ENCODE measurements at regions not wholly inside any gene's neighbourhood (a gene's known extent, or its start where the extent isn't known, plus 50 kb on each side); places are given as distances from the start of the nearest gene placed in this dataset.

- no peak for TF ChIP-seq CTCF (IDR thresholded peaks at IDR 0.05; ENCODE audit: unreplicated experiment)
- no peaks in the 10 kb centered on the region for H3K4me1 Mint-ChIP-seq (ENCODE audit: low read depth)
- no peak overlapping the region for H3K4me3 Mint-ChIP-seq (ENCODE audit: low read depth)
- H3K27ac Mint-ChIP-seq = no peak overlapping the region
- DNase-seq (ENCODE audit: low spot score, unreplicated experiment) = no peak
- H3K36me3 Mint-ChIP-seq (ENCODE audit: insufficient read depth) = no peaks in the 10 kb centered on the region
- no peaks in the 10 kb centered on the region for H3K9me3 Mint-ChIP-seq (ENCODE audit: low read depth)
- H3K27me3 Mint-ChIP-seq = no peaks in the 10 kb centered on the region
These were observed 338.0 kb downstream of the TMX3 start for GRCh38 chr18:68376926-68377325.

- H3K27me3 Mint-ChIP-seq = no peaks in the 10 kb centered on the region
- TF ChIP-seq CTCF (IDR thresholded peaks at IDR 0.05; ENCODE audit: unreplicated experiment) = no peak
- H3K27ac Mint-ChIP-seq = no peak overlapping the region
- no peaks in the 10 kb centered on the region for H3K36me3 Mint-ChIP-seq (ENCODE audit: insufficient read depth)
- no peak overlapping the region for H3K4me3 Mint-ChIP-seq (ENCODE audit: low read depth)
- no peak for DNase-seq (ENCODE audit: low spot score, unreplicated experiment)
- peaks cover 13% of the 10 kb centered on the region for H3K9me3 Mint-ChIP-seq (ENCODE audit: low read depth)
- peaks cover 1% of the 10 kb centered on the region for H3K4me1 Mint-ChIP-seq (ENCODE audit: low read depth)
These were observed 352.0 kb downstream of the TMX3 start for GRCh38 chr18:68362907-68363306.

- Mint-ChIP-seq H3K4me1 (ENCODE audit: low read depth) (no peaks in the 10 kb centered on the region), H3K9me3 (ENCODE audit: low read depth) (peaks cover 36% of the 10 kb centered on the region), H3K27me3 (no peaks in the 10 kb centered on the region), H3K36me3 (ENCODE audit: insufficient read depth) (no peaks in the 10 kb centered on the region), H3K4me3 (ENCODE audit: low read depth) (no peak overlapping the region), H3K27ac (no peak overlapping the region)
- no peak for TF ChIP-seq CTCF (IDR thresholded peaks at IDR 0.05; ENCODE audit: unreplicated experiment)
- DNase-seq (ENCODE audit: low spot score, unreplicated experiment) = no peak
These were observed 359.3 kb downstream of the TMX3 start for GRCh38 chr18:68355637-68356036.

GRCh38 chr18:68354176-68354575 is 360.7 kb downstream of the TMX3 start:
- H3K4me1 Mint-ChIP-seq (ENCODE audit: low read depth) = no peaks in the 10 kb centered on the region
- DNase-seq (ENCODE audit: low spot score, unreplicated experiment) = no peak
- peaks cover 42% of the 10 kb centered on the region for H3K9me3 Mint-ChIP-seq (ENCODE audit: low read depth)
- TF ChIP-seq CTCF (IDR thresholded peaks at IDR 0.05; ENCODE audit: unreplicated experiment) = no peak
- no peak overlapping the region for H3K4me3 Mint-ChIP-seq (ENCODE audit: low read depth)
- H3K36me3 Mint-ChIP-seq (ENCODE audit: insufficient read depth) = no peaks in the 10 kb centered on the region
- H3K27me3 Mint-ChIP-seq = no peaks in the 10 kb centered on the region
- no peak overlapping the region for H3K27ac Mint-ChIP-seq

- no peak for DNase-seq (ENCODE audit: low spot score, unreplicated experiment)
- no peak overlapping the region for H3K27ac Mint-ChIP-seq
- no peaks in the 10 kb centered on the region for H3K36me3 Mint-ChIP-seq (ENCODE audit: insufficient read depth)
- H3K27me3 Mint-ChIP-seq = no peaks in the 10 kb centered on the region
- H3K9me3 Mint-ChIP-seq (ENCODE audit: low read depth) = peaks cover 5% of the 10 kb centered on the region
- TF ChIP-seq CTCF (IDR thresholded peaks at IDR 0.05; ENCODE audit: unreplicated experiment) = no peak
- peaks cover 2% of the 10 kb centered on the region for H3K4me1 Mint-ChIP-seq (ENCODE audit: low read depth)
- H3K4me3 Mint-ChIP-seq (ENCODE audit: low read depth) = no peak overlapping the region
These were observed 372.8 kb downstream of the TMX3 start for GRCh38 chr18:68342039-68342659.

Measured in progenitor cell of endocrine pancreas (in vitro differentiated cells).